Peyer's patch (tissue), 4 donors: ENCODE measurements at regions not wholly inside any gene's neighbourhood (a gene's known extent, or its start where the extent isn't known, plus 50 kb on each side); places are given as distances from the start of the nearest gene placed in this dataset.

Experiments
- CTCF ChIP-seq, 6 experiments: fragments of 450-650 bp in 4 of 6; fragments of 200-600 bp in 2 of 6; sonication (generic) in 1 of 6; IDR thresholded peaks; one replicate each; pipeline ENCODE4 v1.5.1; 2017 to 2019; ENCODE audit warnings: antibody characterized with exemption in 6 of 6, mild to moderate bottlenecking in 3 of 6, moderate library complexity in 1 of 6
- POLR2A ChIP-seq, 2 donors: fragments of 450-650 bp; IDR thresholded peaks; one replicate each; pipeline ENCODE4 v1.5.1; 2017; ENCODE audit warnings: antibody characterized with exemption in 2 of 2, mild to moderate bottlenecking in 2 of 2, moderate library complexity in 2 of 2

DNA sequence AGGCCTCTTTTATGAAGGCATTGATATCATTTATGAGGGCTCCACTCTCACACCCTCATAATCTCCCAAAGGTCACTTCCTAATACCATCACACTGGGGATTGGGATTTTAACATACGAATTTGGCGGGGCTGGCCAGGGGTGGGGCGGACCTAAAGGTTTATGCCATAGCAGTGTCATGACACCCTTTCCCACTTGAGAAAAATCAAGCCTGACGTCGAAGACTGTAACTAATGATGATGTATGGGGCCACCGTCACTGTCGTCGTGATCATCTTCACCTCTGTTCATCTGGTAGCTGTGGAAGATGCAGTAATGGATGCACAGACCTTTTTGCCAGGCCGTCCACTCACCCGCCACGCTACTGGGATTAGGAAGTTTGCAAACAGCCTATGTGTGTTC is 912.1 kb downstream of the TBC1D22A start:
- TF ChIP-seq POLR2A (IDR thresholded peaks at IDR 0.05) (no peak), CTCF (IDR thresholded peaks at IDR 0.05) (no peak)
